BLaER1 treated with 17β-estradiol and CSF1 and Interleukin-3, amounts not matched to agents 10 nM and 100 nM (cell line): ENCODE measurements at regions not wholly inside any gene's neighbourhood (a gene's known extent, or its start where the extent isn't known, plus 50 kb on each side); places are given as distances from the start of the nearest gene placed in this dataset.

Experiments
- H3K27ac ChIP-seq, 11 experiments: shearing (Covaris generic); formaldehyde crosslinking; 2 replicates each; pipeline ENCODE4 v1.8.1; 2022
- H3K27me3 ChIP-seq, 11 experiments: shearing (Covaris generic); formaldehyde crosslinking; 2 replicates each; pipeline ENCODE4 v1.8.1; 2022
- H3K36me3 ChIP-seq, 11 experiments: shearing (Covaris generic); formaldehyde crosslinking; 2 replicates each; pipeline ENCODE4 v1.8.1; 2022
- H3K4me1 ChIP-seq, 10 experiments: shearing (Covaris generic); formaldehyde crosslinking; 2 replicates each; pipeline ENCODE4 v1.8.1; 2022
- H3K4me2 ChIP-seq, 11 experiments: shearing (Covaris generic); formaldehyde crosslinking; 2 replicates each; pipeline ENCODE4 v1.8.1; 2022
- H3K4me3 ChIP-seq, 10 experiments: shearing (Covaris generic); formaldehyde crosslinking; 2 replicates each; pipeline ENCODE4 v1.8.1; 2022
- H3K9ac ChIP-seq, 11 experiments: shearing (Covaris generic); formaldehyde crosslinking; 2 replicates each; pipeline ENCODE4 v1.8.1; 2022
- H3K9me3 ChIP-seq, 11 experiments: shearing (Covaris generic); formaldehyde crosslinking; replicated peaks in 1 of 11; 2 replicates each; pipeline ENCODE4 v1.8.1; 2022
- H4K20me1 ChIP-seq, 11 experiments: shearing (Covaris generic); formaldehyde crosslinking; 2 replicates each; pipeline ENCODE4 v1.8.1; 2022
- Cebpa-rat ChIP-seq, 11 experiments: shearing (Covaris generic); IDR thresholded peaks; 2 replicates each; pipeline ENCODE4 v1.8.1; 2022

- Histone ChIP-seq H3K9me3 (peaks cover 5 to 26% (median 14%) of the 10 kb centered on the region in 11 experiments; a peak in 12 of 22 replicates), H4K20me1 (no peaks in the 10 kb centered on the region), H3K36me3 (no peaks in the 10 kb centered on the region), H3K27ac (no peak overlapping the region), H3K9ac (no peak overlapping the region), H3K4me3 (no peak overlapping the region), H3K27me3 (no peaks in the 10 kb centered on the region), H3K4me2 (no peak overlapping the region), H3K4me1 (peaks cover 0 to 24% (median 11%) of the 10 kb centered on the region in 10 experiments; a peak in 13 of 20 replicates)
- no peak for TF ChIP-seq Cebpa-rat (IDR thresholded peaks at IDR 0.05)
Observed at GRCh38 chr3:106824856-106825255, 552.4 kb upstream of the CCDC54 start.

- H3K27ac ChIP-seq: no peak overlapping the region
- peaks cover 1 to 21% (median 13%) of the 10 kb centered on the region in 11 experiments; a peak in 18 of 22 replicates for H3K9me3 ChIP-seq
- no peak for TF ChIP-seq Cebpa-rat (IDR thresholded peaks at IDR 0.05)
- H3K4me3 ChIP-seq: no peak overlapping the region
- H3K27me3 ChIP-seq: no peaks in the 10 kb centered on the region
- no peak overlapping the region for H3K9ac ChIP-seq
- H4K20me1 ChIP-seq: no peaks in the 10 kb centered on the region
- H3K4me2 ChIP-seq: peak overlapping the region in 2 of 11 experiments; percentile 42 to 44; a peak in 3 of 22 replicates
- H3K4me1 ChIP-seq: peaks cover 0 to 24% (median 11%) of the 10 kb centered on the region in 10 experiments; a peak in 13 of 20 replicates
- no peaks in the 10 kb centered on the region for H3K36me3 ChIP-seq
Observed at GRCh38 chr3:106825962-106826605, 551.2 kb upstream of the CCDC54 start.

- H4K20me1 ChIP-seq: no peaks in the 10 kb centered on the region
- peaks cover 0 to 18% (median 9%) of the 10 kb centered on the region in 10 experiments; a peak in 13 of 20 replicates for H3K4me1 ChIP-seq
- no peak overlapping the region for H3K4me3 ChIP-seq
- H3K9ac ChIP-seq: no peak overlapping the region
- H3K4me2 ChIP-seq: peak overlapping the region in 8 of 11 experiments; percentile 27 to 50 (median 38); a peak in 14 of 22 replicates
- no peak overlapping the region for H3K27ac ChIP-seq
- no peaks in the 10 kb centered on the region for H3K27me3 ChIP-seq
- no peaks in the 10 kb centered on the region for H3K36me3 ChIP-seq
- peaks cover 6 to 21% (median 15%) of the 10 kb centered on the region in 11 experiments for H3K9me3 ChIP-seq
- no peak for TF ChIP-seq Cebpa-rat (IDR thresholded peaks at IDR 0.05)
Observed at GRCh38 chr3:106826791-106827311, 550.4 kb upstream of the CCDC54 start.

GRCh38 chr3:106827515-106828213 lies 549.6 kb upstream of the CCDC54 start:
- Histone ChIP-seq H3K4me2 (peak overlapping the region in 6 of 11 experiments; percentile 27 to 44 (median 36); a peak in 7 of 22 replicates), H3K4me1 (peaks cover 0 to 15% (median 9%) of the 10 kb centered on the region in 10 experiments; a peak in 13 of 20 replicates), H4K20me1 (no peaks in the 10 kb centered on the region), H3K9ac (no peak overlapping the region), H3K36me3 (no peaks in the 10 kb centered on the region), H3K27ac (no peak overlapping the region), H3K9me3 (peaks cover 14 to 21% (median 19%) of the 10 kb centered on the region in 11 experiments), H3K27me3 (no peaks in the 10 kb centered on the region), H3K4me3 (no peak overlapping the region)
- no peak for TF ChIP-seq Cebpa-rat (IDR thresholded peaks at IDR 0.05)

GRCh38 chr3:106829206-106829605 lies 548.0 kb upstream of the CCDC54 start:
- no peaks in the 10 kb centered on the region for H3K27me3 ChIP-seq
- H3K9me3 ChIP-seq: peaks cover 19 to 29% (median 22%) of the 10 kb centered on the region in 11 experiments
- H3K36me3 ChIP-seq: no peaks in the 10 kb centered on the region
- no peak for TF ChIP-seq Cebpa-rat (IDR thresholded peaks at IDR 0.05)
- H3K27ac ChIP-seq: no peak overlapping the region
- H3K4me2 ChIP-seq: no peak overlapping the region
- no peaks in the 10 kb centered on the region for H4K20me1 ChIP-seq
- H3K9ac ChIP-seq: no peak overlapping the region
- peaks cover 0 to 15% (median 9%) of the 10 kb centered on the region in 10 experiments; a peak in 13 of 20 replicates for H3K4me1 ChIP-seq
- H3K4me3 ChIP-seq: no peak overlapping the region

- no peak overlapping the region for H3K9ac ChIP-seq
- H3K4me2 ChIP-seq: no peak overlapping the region
- H3K9me3 ChIP-seq: peaks cover 19 to 29% (median 22%) of the 10 kb centered on the region in 11 experiments
- H3K27ac ChIP-seq: no peak overlapping the region
- no peaks in the 10 kb centered on the region for H3K27me3 ChIP-seq
- TF ChIP-seq Cebpa-rat (IDR thresholded peaks at IDR 0.05): no peak
- no peaks in the 10 kb centered on the region for H3K36me3 ChIP-seq
- H3K4me1 ChIP-seq: peaks cover 0 to 15% (median 9%) of the 10 kb centered on the region in 10 experiments; a peak in 13 of 20 replicates
- H3K4me3 ChIP-seq: no peak overlapping the region
- H4K20me1 ChIP-seq: no peaks in the 10 kb centered on the region
Observed at GRCh38 chr3:106830334-106830733, 546.9 kb upstream of the CCDC54 start.

GRCh38 chr3:106836906-106837305 lies 540.3 kb upstream of the CCDC54 start:
- TF ChIP-seq Cebpa-rat (IDR thresholded peaks at IDR 0.05): no peak
- no peak overlapping the region for H3K9ac ChIP-seq

GRCh38 chr3:106837616-106838015 lies 539.6 kb upstream of the CCDC54 start:
- Histone ChIP-seq H3K27ac (no peak overlapping the region), H3K4me1 (peaks cover 0 to 33% (median 12%) of the 10 kb centered on the region in 10 experiments; a peak in 12 of 20 replicates), H3K4me2 (no peak overlapping the region), H3K36me3 (no peaks in the 10 kb centered on the region), H3K4me3 (no peak overlapping the region), H4K20me1 (no peaks in the 10 kb centered on the region), H3K9ac (no peak overlapping the region), H3K27me3 (no peaks in the 10 kb centered on the region), H3K9me3 (peaks cover 3 to 9% (median 5%) of the 10 kb centered on the region in 11 experiments)
- TF ChIP-seq Cebpa-rat (IDR thresholded peaks at IDR 0.05): no peak

More at GRCh38 chr3:106836906-106837305, 540.3 kb upstream of the CCDC54 start:
- H3K27me3 ChIP-seq: no peaks in the 10 kb centered on the region
- peaks cover 10 to 16% (median 12%) of the 10 kb centered on the region in 11 experiments for H3K9me3 ChIP-seq
- no peak overlapping the region for H3K4me3 ChIP-seq
- peaks cover 0 to 26% (median 6%) of the 10 kb centered on the region in 10 experiments; a peak in 12 of 20 replicates for H3K4me1 ChIP-seq
- no peak overlapping the region for H3K27ac ChIP-seq
- no peaks in the 10 kb centered on the region for H4K20me1 ChIP-seq
- no peaks in the 10 kb centered on the region for H3K36me3 ChIP-seq
- H3K4me2 ChIP-seq: no peak overlapping the region
